Kidney (tissue), 13 donors: ENCODE measurements at regions not wholly inside any gene's neighbourhood (a gene's known extent, or its start where the extent isn't known, plus 50 kb on each side); places are given as distances from the start of the nearest gene placed in this dataset.
A peak's percentile ranks its signal among the peaks of the same experiment; 100 is the strongest.

Experiments
- DNase-seq, 5 donors: peaks; one replicate each; pipeline ENCODE4 v3.0.0-alpha.2; 2013 to 2020
- FAIRE-seq: peaks from 2 replicates; lab custom pipeline; 2012; peaks lifted over from hg19 to GRCh38; lab: Jason Lieb, UNC
- H3K27ac ChIP-seq, 2 donors: one replicate each; pipeline ENCODE4 v1.7.0; 2013; ENCODE audit warnings: low read depth in 2 of 2, low read length in 2 of 2, inconsistent platforms in 1 of 2
- H3K27me3 ChIP-seq: one replicate; pipeline ENCODE4 v1.7.1; 2013; ENCODE audit warnings: low read length, inconsistent platforms; ENCODE audit not compliant: control insufficient read depth, insufficient read depth
- H3K36me3 ChIP-seq, 3 donors: one replicate each; pipeline versions ENCODE4 v1.7.0 to v1.7.1; 2013; ENCODE audit warnings: low read length in 3 of 3, control low read depth in 1 of 3, inconsistent platforms in 1 of 3; ENCODE audit not compliant: insufficient read depth in 3 of 3, control insufficient read depth in 2 of 3
- H3K4me1 ChIP-seq, 3 donors: one replicate each; pipeline versions ENCODE4 v1.7.0 to v1.7.1; 2013; ENCODE audit warnings: low read length in 3 of 3, inconsistent platforms in 1 of 3, low read depth in 1 of 3; ENCODE audit not compliant: control insufficient read depth in 2 of 3, insufficient read depth in 2 of 3
- H3K4me3 ChIP-seq, 3 donors: one replicate each; pipeline versions ENCODE4 v1.7.0 to v1.8.1; 2013; ENCODE audit warnings: low read length in 3 of 3, control low read depth in 1 of 3, inconsistent platforms in 1 of 3
- H3K9ac ChIP-seq, 3 donors: one replicate each; pipeline versions ENCODE4 v1.7.0 to v1.7.1; 2013; ENCODE audit warnings: low read length in 3 of 3, control low read depth in 1 of 3, inconsistent platforms in 1 of 3
- H3K9me3 ChIP-seq, 3 donors: one replicate each; pipeline versions ENCODE4 v1.7.0 to v1.7.1; 2013; ENCODE audit warnings: low read length in 3 of 3, control low read depth in 1 of 3, inconsistent platforms in 1 of 3; ENCODE audit not compliant: control insufficient read depth in 2 of 3, insufficient read depth in 1 of 3
- intact Hi-C: fragments of 100-400 bp; cut with DNase I; formaldehyde crosslinking; loops from one replicate; pipeline ENCODE4 v1.11.1; 2022
- TF ChIP-seq, protein P1 (sequence below): IDR thresholded peaks from 3 replicates; pipeline ENCODE4 v1.5.1; 2012; ENCODE audit warnings: mild to moderate bottlenecking, moderate library complexity, borderline replicate concordance; ENCODE audit not compliant: insufficient read depth; ENCODE audit errors: extremely low read depth
- donor health status: control.
- donor health status: control.
- donor health status: control.
- donor health status: control.
- donor health status: control.
- donor health status: DM: yes; HTN: yes; CAD: no.
- donor health status: Normal renal cell carcinoma (clear cell type).

DNA sequence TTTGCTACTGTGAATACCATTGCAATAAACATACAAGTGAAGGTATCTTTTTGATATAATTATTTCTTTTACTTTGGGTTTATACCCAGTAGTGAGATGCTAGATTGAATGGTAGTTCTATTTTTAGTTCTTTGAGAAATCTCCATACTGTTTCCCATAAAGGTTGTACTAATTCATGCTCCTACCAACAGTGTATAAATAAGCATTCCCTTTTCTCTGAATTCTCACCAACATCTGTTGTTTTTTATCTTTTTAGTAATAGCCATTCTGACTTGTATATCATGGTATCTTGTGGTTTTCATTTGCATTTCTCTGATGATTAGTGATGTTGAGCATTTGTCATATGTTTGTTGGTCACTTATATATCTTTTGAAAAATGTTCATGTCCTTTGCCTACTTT is 183.6 kb upstream of the LRFN2 start:
- H3K9me3 ChIP-seq: no peaks in the 10 kb centered on the region
- H3K9ac ChIP-seq: no peak overlapping the region
- H3K27me3 ChIP-seq: no peaks in the 10 kb centered on the region
- FAIRE-seq (no peak), DNase-seq (no peak)
- no peaks in the 10 kb centered on the region for H3K4me1 ChIP-seq
- intact Hi-C loops: no loop called here
- H3K36me3 ChIP-seq: no peaks in the 10 kb centered on the region
- no peak overlapping the region for H3K4me3 ChIP-seq
- H3K27ac ChIP-seq: no peak overlapping the region
- TF ChIP-seq, protein P1, sequence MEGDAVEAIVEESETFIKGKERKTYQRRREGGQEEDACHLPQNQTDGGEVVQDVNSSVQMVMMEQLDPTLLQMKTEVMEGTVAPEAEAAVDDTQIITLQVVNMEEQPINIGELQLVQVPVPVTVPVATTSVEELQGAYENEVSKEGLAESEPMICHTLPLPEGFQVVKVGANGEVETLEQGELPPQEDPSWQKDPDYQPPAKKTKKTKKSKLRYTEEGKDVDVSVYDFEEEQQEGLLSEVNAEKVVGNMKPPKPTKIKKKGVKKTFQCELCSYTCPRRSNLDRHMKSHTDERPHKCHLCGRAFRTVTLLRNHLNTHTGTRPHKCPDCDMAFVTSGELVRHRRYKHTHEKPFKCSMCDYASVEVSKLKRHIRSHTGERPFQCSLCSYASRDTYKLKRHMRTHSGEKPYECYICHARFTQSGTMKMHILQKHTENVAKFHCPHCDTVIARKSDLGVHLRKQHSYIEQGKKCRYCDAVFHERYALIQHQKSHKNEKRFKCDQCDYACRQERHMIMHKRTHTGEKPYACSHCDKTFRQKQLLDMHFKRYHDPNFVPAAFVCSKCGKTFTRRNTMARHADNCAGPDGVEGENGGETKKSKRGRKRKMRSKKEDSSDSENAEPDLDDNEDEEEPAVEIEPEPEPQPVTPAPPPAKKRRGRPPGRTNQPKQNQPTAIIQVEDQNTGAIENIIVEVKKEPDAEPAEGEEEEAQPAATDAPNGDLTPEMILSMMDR: no peak

DNA sequence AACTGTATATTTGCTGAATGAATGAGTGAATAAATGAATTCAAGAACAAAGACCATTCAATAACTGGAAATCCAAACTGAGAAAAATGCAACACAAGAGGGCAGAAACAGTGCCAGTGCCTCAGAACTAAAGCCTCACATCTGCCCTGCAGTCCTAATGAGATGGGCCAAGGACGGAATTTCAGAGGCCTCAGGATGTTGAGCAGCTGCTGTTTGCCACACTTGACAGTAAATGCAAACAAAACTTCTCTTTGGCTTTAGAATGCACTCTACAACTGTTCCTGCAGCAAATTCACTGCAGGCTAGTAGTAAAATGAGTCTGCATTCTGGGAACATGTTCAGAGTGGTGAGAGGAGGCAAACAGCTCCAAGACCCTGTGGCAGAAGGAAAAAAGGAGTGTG is 177.6 kb upstream of the LRFN2 start:
- Histone ChIP-seq H3K9ac (no peak overlapping the region), H3K36me3 (no peaks in the 10 kb centered on the region), H3K9me3 (no peaks in the 10 kb centered on the region), H3K4me1 (no peaks in the 10 kb centered on the region), H3K27ac (no peak overlapping the region), H3K27me3 (no peaks in the 10 kb centered on the region), H3K4me3 (no peak overlapping the region)
- no peak for FAIRE-seq
- TF ChIP-seq, protein P1: no peak
- DNase-seq: peak in 2 of 5 donors; percentile 7 to 58
- intact Hi-C loops: no loop called here

DNA sequence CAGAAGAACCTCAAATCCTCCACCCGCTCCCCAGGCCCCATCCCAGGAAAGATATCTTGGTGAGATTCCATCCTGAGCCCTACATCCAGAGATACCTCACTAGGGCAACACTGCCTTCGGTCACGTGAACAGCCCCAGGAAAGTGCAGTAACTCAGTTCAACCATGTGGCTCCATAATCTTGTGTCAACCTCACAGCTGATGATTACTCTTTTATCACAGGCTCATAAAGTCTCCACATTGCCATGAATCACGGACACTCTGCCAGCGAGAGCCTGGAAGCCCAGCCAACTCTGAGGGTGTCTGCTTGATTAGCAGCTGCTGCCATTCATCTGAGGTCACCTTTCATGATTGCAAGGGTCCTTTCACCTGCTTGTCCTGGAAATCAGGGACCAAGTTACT is 175.8 kb upstream of the LRFN2 start:
- Histone ChIP-seq H3K9ac (no peak overlapping the region), H3K27ac (no peak overlapping the region), H3K4me1 (no peaks in the 10 kb centered on the region), H3K36me3 (no peaks in the 10 kb centered on the region), H3K9me3 (no peaks in the 10 kb centered on the region), H3K27me3 (no peaks in the 10 kb centered on the region), H3K4me3 (no peak overlapping the region)
- TF ChIP-seq, protein P1: no peak
- FAIRE-seq: no peak
- DNase-seq: no peak
- intact Hi-C loops: no loop called here

DNA sequence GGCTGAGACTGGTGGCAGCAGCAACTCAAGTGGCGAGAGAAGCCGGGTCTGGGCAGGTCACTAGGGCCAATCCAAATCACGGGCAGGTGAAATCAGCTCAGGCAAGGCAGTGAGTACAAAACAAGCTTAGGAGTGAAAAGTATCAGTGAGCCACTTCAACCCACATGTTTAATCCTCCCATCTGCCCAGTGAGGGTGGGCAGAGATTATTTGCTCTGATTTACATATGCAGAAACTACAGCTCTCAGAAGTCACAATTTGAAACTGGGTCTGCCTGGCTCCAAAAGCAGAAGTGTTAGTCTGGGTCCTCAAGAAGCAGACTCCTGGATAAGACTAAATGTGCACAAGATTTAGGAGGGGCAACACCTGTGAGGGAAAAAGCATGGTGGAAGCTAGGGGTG is 173.7 kb upstream of the LRFN2 start:
- H3K4me1 ChIP-seq: no peaks in the 10 kb centered on the region
- no peaks in the 10 kb centered on the region for H3K27me3 ChIP-seq
- FAIRE-seq (no peak), DNase-seq (no peak)
- no peaks in the 10 kb centered on the region for H3K36me3 ChIP-seq
- H3K4me3 ChIP-seq: no peak overlapping the region
- intact Hi-C loops: no loop called here
- no peaks in the 10 kb centered on the region for H3K9me3 ChIP-seq
- TF ChIP-seq, protein P1: no peak
- H3K27ac ChIP-seq: no peak overlapping the region
- H3K9ac ChIP-seq: no peak overlapping the region
